Vagina (tissue), 2 donors: ENCODE measurements at regions not wholly inside any gene's neighbourhood (a gene's known extent, or its start where the extent isn't known, plus 50 kb on each side); places are given as distances from the start of the nearest gene placed in this dataset.

Source experiments
- POLR2AphosphoS5 ChIP-seq, 2 donors: sonication (generic); formaldehyde crosslinking; IDR thresholded peaks; one replicate each; pipeline ENCODE4 v1.9.0; 2017; ENCODE audit warnings: antibody characterized with exemption in 2 of 2, mild to moderate bottlenecking in 2 of 2, low read depth in 1 of 2; ENCODE audit not compliant: insufficient read depth in 1 of 2
- TF ChIP-seq, protein P1 (sequence below), 3 experiments: fragments of 450-650 bp in 2 of 3; fragments of 200-600 bp in 1 of 3; sonication (generic) in 1 of 3; IDR thresholded peaks; one replicate each; pipeline ENCODE4 v1.5.1; 2017 to 2019; ENCODE audit warnings: antibody characterized with exemption in 3 of 3, mild to moderate bottlenecking in 2 of 3, moderate library complexity in 2 of 3

DNA sequence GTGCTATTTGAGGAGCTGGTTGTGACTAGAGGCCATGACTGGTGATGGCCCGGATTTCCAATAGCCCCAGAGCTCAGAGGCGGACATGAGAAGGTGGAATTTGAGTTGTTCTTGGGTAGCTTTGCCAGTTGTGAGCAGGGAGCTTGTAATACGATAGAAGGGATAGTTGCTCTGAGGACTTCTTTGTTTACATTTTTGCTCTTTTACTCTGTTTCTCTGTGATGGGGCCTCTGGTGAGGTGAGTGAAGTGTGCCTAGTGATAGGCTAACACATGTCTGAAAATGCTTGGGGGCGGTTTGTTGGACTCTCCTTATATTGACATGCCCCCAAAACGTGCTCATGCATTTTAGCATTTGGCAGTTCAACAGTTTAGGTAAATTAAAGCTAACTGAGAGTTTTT, 365.1 kb downstream of the DDX10 start:
- no peak for TF ChIP-seq POLR2AphosphoS5 (IDR thresholded peaks at IDR 0.05; ENCODE audit: insufficient read depth in 1 of 2, low read depth in 1 of 2)
- TF ChIP-seq, protein P1, sequence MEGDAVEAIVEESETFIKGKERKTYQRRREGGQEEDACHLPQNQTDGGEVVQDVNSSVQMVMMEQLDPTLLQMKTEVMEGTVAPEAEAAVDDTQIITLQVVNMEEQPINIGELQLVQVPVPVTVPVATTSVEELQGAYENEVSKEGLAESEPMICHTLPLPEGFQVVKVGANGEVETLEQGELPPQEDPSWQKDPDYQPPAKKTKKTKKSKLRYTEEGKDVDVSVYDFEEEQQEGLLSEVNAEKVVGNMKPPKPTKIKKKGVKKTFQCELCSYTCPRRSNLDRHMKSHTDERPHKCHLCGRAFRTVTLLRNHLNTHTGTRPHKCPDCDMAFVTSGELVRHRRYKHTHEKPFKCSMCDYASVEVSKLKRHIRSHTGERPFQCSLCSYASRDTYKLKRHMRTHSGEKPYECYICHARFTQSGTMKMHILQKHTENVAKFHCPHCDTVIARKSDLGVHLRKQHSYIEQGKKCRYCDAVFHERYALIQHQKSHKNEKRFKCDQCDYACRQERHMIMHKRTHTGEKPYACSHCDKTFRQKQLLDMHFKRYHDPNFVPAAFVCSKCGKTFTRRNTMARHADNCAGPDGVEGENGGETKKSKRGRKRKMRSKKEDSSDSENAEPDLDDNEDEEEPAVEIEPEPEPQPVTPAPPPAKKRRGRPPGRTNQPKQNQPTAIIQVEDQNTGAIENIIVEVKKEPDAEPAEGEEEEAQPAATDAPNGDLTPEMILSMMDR (IDR thresholded peaks at IDR 0.05) = no peak
